ENCODE measurements at regions not wholly inside any gene's neighbourhood (a gene's known extent, or its start where the extent isn't known, plus 50 kb on each side); places are given as distances from the start of the nearest gene placed in this dataset.

DNA sequence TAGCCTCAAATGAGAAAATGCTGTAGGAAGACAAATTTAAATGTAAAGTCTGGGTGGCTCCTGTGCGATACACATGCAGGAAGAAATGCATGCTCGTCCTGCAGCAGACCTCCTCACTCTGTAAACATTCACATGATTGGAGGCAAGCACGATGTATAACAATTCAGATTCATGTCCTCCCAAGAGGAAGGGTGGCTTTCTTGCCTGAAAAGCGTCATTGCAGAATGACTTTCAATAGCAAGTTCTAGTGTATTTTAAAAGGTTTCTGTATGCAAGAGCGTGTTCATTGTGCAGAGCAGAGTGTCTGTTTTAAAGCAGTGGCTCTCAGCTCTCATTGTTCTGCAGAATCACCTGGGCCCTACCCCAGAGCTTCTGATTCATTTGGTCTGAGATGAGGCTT lies 170.3 kb upstream of the CELF2 start:
- H3K79me2 ChIP-seq (ENCODE audit: low read length), result no peaks in the 10 kb centered on the region
- no peaks in the 10 kb centered on the region for H3K9me2 ChIP-seq (replicated peaks; ENCODE audit: insufficient read depth, low read length)
- no peaks in the 10 kb centered on the region for H3K36me3 ChIP-seq (ENCODE audit: insufficient read depth, low read length)
- H3K9me3 ChIP-seq (ENCODE audit: low read length), result no peaks in the 10 kb centered on the region
- no peak overlapping the region for H3K9ac ChIP-seq (ENCODE audit: low read length)
- H3K4me1 ChIP-seq (ENCODE audit: low read length), result no peaks in the 10 kb centered on the region
- no peak for DNase-seq
- no peaks in the 10 kb centered on the region for H4K20me1 ChIP-seq (ENCODE audit: insufficient read depth, low read depth, low read length)
- no peak overlapping the region for H3K4me3 ChIP-seq (ENCODE audit: low read length)
- H3K4me2 ChIP-seq (ENCODE audit: low read depth, low read length, poor library complexity, severe bottlenecking), result no peak overlapping the region
- H3K27me3 ChIP-seq (ENCODE audit: low read length), result peaks cover 2% of the 10 kb centered on the region; the same call in 1 of the 2 replicates
- no peak overlapping the region for H2AFZ ChIP-seq (ENCODE audit: low read length)
- H3K27ac ChIP-seq (ENCODE audit: low read length), result no peak overlapping the region

GRCh38 chr10:10848488-10849111 lies 169.1 kb upstream of the CELF2 start:
- no peaks in the 10 kb centered on the region for H4K20me1 ChIP-seq (ENCODE audit: insufficient read depth, low read depth, low read length)
- H3K4me3 ChIP-seq (ENCODE audit: low read length), result no peak overlapping the region
- H3K9me2 ChIP-seq (replicated peaks; ENCODE audit: insufficient read depth, low read length), result no peaks in the 10 kb centered on the region
- peaks cover 2% of the 10 kb centered on the region; the same call in 1 of the 2 replicates for H3K27me3 ChIP-seq (ENCODE audit: low read length)
- no peaks in the 10 kb centered on the region for H3K36me3 ChIP-seq (ENCODE audit: insufficient read depth, low read length)
- no peaks in the 10 kb centered on the region for H3K4me1 ChIP-seq (ENCODE audit: low read length)
- no peak overlapping the region for H3K27ac ChIP-seq (ENCODE audit: low read length)
- no peaks in the 10 kb centered on the region for H3K9me3 ChIP-seq (ENCODE audit: low read length)
- no peak overlapping the region for H3K9ac ChIP-seq (ENCODE audit: low read length)
- no peak for DNase-seq
- no peak overlapping the region for H2AFZ ChIP-seq (ENCODE audit: low read length)
- H3K4me2 ChIP-seq (ENCODE audit: low read depth, low read length, poor library complexity, severe bottlenecking), result no peak overlapping the region
- H3K79me2 ChIP-seq (ENCODE audit: low read length), result no peaks in the 10 kb centered on the region

DNA sequence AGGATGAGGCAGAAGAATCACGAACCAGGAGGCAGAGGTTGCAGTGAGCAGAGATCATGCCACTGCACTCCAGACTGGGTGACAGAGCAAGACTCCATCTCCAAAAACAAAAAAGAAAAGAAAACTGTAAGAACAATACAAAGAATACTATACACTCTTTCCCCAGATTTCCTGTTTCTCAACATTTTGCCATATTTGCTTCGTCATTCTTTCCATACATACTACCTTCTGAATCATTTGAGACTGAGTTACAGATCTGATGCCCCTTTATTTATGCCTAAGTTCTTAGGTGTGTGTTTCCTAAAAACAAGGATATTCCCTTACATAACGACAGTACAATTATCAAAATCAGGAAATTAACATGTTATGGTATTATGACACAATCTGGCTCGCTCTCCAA lies 168.4 kb upstream of the CELF2 start:
- peaks cover 2% of the 10 kb centered on the region; the same call in 1 of the 2 replicates for H3K27me3 ChIP-seq (ENCODE audit: low read length)
- H2AFZ ChIP-seq (ENCODE audit: low read length), result no peak overlapping the region
- no peaks in the 10 kb centered on the region for H3K4me1 ChIP-seq (ENCODE audit: low read length)
- H3K36me3 ChIP-seq (ENCODE audit: insufficient read depth, low read length), result no peaks in the 10 kb centered on the region
- H3K4me2 ChIP-seq (ENCODE audit: low read depth, low read length, poor library complexity, severe bottlenecking), result no peak overlapping the region
- H4K20me1 ChIP-seq (ENCODE audit: insufficient read depth, low read depth, low read length), result no peaks in the 10 kb centered on the region
- no peaks in the 10 kb centered on the region for H3K9me2 ChIP-seq (replicated peaks; ENCODE audit: insufficient read depth, low read length)
- no peak overlapping the region for H3K9ac ChIP-seq (ENCODE audit: low read length)
- no peak for DNase-seq
- no peak overlapping the region for H3K4me3 ChIP-seq (ENCODE audit: low read length)
- no peaks in the 10 kb centered on the region for H3K79me2 ChIP-seq (ENCODE audit: low read length)
- H3K9me3 ChIP-seq (ENCODE audit: low read length), result no peaks in the 10 kb centered on the region
- H3K27ac ChIP-seq (ENCODE audit: low read length), result no peak overlapping the region

GRCh38 chr10:10850214-10850613 lies 167.5 kb upstream of the CELF2 start:
- no peaks in the 10 kb centered on the region for H3K4me1 ChIP-seq (ENCODE audit: low read length)
- DNase-seq, result no peak
- H4K20me1 ChIP-seq (ENCODE audit: insufficient read depth, low read depth, low read length), result no peaks in the 10 kb centered on the region

DNA sequence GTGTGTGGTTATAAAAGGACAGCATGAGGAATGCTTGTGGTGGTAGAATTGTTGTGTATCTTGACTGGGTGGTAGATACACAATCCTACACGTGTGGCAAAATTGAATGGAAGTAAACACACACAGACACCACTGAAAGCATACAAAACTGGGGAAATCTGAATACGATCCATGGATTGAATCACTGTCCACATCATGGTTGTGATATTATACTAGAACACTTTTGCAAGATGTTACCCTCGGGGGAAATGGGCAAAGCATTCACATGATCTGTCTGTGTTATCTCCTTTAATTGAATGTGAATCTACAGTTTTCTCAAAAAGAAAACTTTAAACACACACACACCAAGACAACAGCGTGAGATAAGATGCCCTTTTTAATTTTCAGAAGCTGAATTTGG lies 165.2 kb upstream of the CELF2 start:
- H3K4me2 ChIP-seq (ENCODE audit: low read depth, low read length, poor library complexity, severe bottlenecking), result no peak overlapping the region
- no peak for DNase-seq
- no peak overlapping the region for H2AFZ ChIP-seq (ENCODE audit: low read length)

More at GRCh38 chr10:10850214-10850613, 167.5 kb upstream of the CELF2 start:
- Histone ChIP-seq H3K36me3 (ENCODE audit: insufficient read depth, low read length) (no peaks in the 10 kb centered on the region), H3K27ac (ENCODE audit: low read length) (no peak overlapping the region), H3K79me2 (ENCODE audit: low read length) (no peaks in the 10 kb centered on the region), H3K9me3 (ENCODE audit: low read length) (no peaks in the 10 kb centered on the region), H3K4me3 (ENCODE audit: low read length) (no peak overlapping the region), H3K9me2 (replicated peaks; ENCODE audit: insufficient read depth, low read length) (no peaks in the 10 kb centered on the region), H3K9ac (ENCODE audit: low read length) (no peak overlapping the region), H3K27me3 (ENCODE audit: low read length) (peaks cover 2% of the 10 kb centered on the region; the same call in 1 of the 2 replicates), H3K4me2 (ENCODE audit: low read depth, low read length, poor library complexity, severe bottlenecking) (no peak overlapping the region), H2AFZ (ENCODE audit: low read length) (no peak overlapping the region)

DNA sequence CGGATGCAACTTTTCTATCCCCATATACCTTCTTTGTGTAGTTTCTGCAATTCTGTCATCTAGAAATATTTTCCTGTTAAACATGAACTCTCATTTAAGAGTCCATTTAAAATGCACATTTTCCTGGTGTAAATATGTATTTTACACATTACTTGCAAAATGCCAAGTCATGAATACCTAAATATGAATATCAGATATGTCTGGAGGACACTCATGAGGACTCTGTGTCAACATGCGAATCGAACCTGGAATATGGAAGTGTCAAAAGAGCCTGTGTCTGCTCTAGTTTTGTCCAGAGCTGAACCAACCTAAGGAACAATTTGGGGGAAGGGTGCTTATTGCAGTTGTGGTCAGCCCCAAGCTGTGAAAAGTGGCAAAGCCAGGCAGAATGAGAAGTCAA lies 163.7 kb upstream of the CELF2 start:
- no peaks in the 10 kb centered on the region for H3K9me3 ChIP-seq (ENCODE audit: low read length)
- no peak for DNase-seq

More for the DNA sequence above, 165.2 kb upstream of the CELF2 start:
- H3K4me1 ChIP-seq (ENCODE audit: low read length), result no peaks in the 10 kb centered on the region
- no peak overlapping the region for H3K4me3 ChIP-seq (ENCODE audit: low read length)
- H4K20me1 ChIP-seq (ENCODE audit: insufficient read depth, low read depth, low read length), result no peaks in the 10 kb centered on the region
- H3K36me3 ChIP-seq (ENCODE audit: insufficient read depth, low read length), result no peaks in the 10 kb centered on the region
- no peaks in the 10 kb centered on the region for H3K9me3 ChIP-seq (ENCODE audit: low read length)
- H3K27ac ChIP-seq (ENCODE audit: low read length), result no peak overlapping the region
- H3K9me2 ChIP-seq (replicated peaks; ENCODE audit: insufficient read depth, low read length), result no peaks in the 10 kb centered on the region
- H3K27me3 ChIP-seq (ENCODE audit: low read length), result no peaks in the 10 kb centered on the region
- H3K9ac ChIP-seq (ENCODE audit: low read length), result no peak overlapping the region
- no peaks in the 10 kb centered on the region for H3K79me2 ChIP-seq (ENCODE audit: low read length)

GRCh38 chr10:10854725-10855124 lies 162.9 kb upstream of the CELF2 start:
- no peaks in the 10 kb centered on the region for H3K27me3 ChIP-seq (ENCODE audit: low read length)
- H3K9me3 ChIP-seq (ENCODE audit: low read length), result no peaks in the 10 kb centered on the region
- H3K4me2 ChIP-seq (ENCODE audit: low read depth, low read length, poor library complexity, severe bottlenecking), result no peak overlapping the region
- no peak overlapping the region for H3K9ac ChIP-seq (ENCODE audit: low read length)
- H3K4me3 ChIP-seq (ENCODE audit: low read length), result no peak overlapping the region
- H3K79me2 ChIP-seq (ENCODE audit: low read length), result no peaks in the 10 kb centered on the region
- no peaks in the 10 kb centered on the region for H4K20me1 ChIP-seq (ENCODE audit: insufficient read depth, low read depth, low read length)
- H2AFZ ChIP-seq (ENCODE audit: low read length), result no peak overlapping the region
- DNase-seq, result no peak
- no peaks in the 10 kb centered on the region for H3K9me2 ChIP-seq (replicated peaks; ENCODE audit: insufficient read depth, low read length)
- no peaks in the 10 kb centered on the region for H3K36me3 ChIP-seq (ENCODE audit: insufficient read depth, low read length)
- no peak overlapping the region for H3K27ac ChIP-seq (ENCODE audit: low read length)
- no peaks in the 10 kb centered on the region for H3K4me1 ChIP-seq (ENCODE audit: low read length)

More for the DNA sequence above, 163.7 kb upstream of the CELF2 start:
- H3K4me3 ChIP-seq (ENCODE audit: low read length), result no peak overlapping the region
- no peaks in the 10 kb centered on the region for H3K36me3 ChIP-seq (ENCODE audit: insufficient read depth, low read length)
- no peaks in the 10 kb centered on the region for H3K9me2 ChIP-seq (replicated peaks; ENCODE audit: insufficient read depth, low read length)
- H2AFZ ChIP-seq (ENCODE audit: low read length), result no peak overlapping the region
- H3K4me1 ChIP-seq (ENCODE audit: low read length), result no peaks in the 10 kb centered on the region
- no peaks in the 10 kb centered on the region for H4K20me1 ChIP-seq (ENCODE audit: insufficient read depth, low read depth, low read length)
- no peaks in the 10 kb centered on the region for H3K79me2 ChIP-seq (ENCODE audit: low read length)
- H3K27ac ChIP-seq (ENCODE audit: low read length), result no peak overlapping the region
- no peak overlapping the region for H3K9ac ChIP-seq (ENCODE audit: low read length)
- no peak overlapping the region for H3K4me2 ChIP-seq (ENCODE audit: low read depth, low read length, poor library complexity, severe bottlenecking)
- no peaks in the 10 kb centered on the region for H3K27me3 ChIP-seq (ENCODE audit: low read length)

- H3K9me2 ChIP-seq (replicated peaks; ENCODE audit: insufficient read depth, low read length), result no peaks in the 10 kb centered on the region
- no peaks in the 10 kb centered on the region for H3K4me1 ChIP-seq (ENCODE audit: low read length)
- no peaks in the 10 kb centered on the region for H3K79me2 ChIP-seq (ENCODE audit: low read length)
- no peaks in the 10 kb centered on the region for H3K27me3 ChIP-seq (ENCODE audit: low read length)
- DNase-seq, result no peak
- no peaks in the 10 kb centered on the region for H3K36me3 ChIP-seq (ENCODE audit: insufficient read depth, low read length)
- H3K4me3 ChIP-seq (ENCODE audit: low read length), result no peak overlapping the region
- no peak overlapping the region for H2AFZ ChIP-seq (ENCODE audit: low read length)
- H3K9me3 ChIP-seq (ENCODE audit: low read length), result peaks cover under 1% of the 10 kb centered on the region; the same call in 1 of the 2 replicates
- H3K9ac ChIP-seq (ENCODE audit: low read length), result no peak overlapping the region
- H4K20me1 ChIP-seq (ENCODE audit: insufficient read depth, low read depth, low read length), result no peaks in the 10 kb centered on the region
- no peak overlapping the region for H3K4me2 ChIP-seq (ENCODE audit: low read depth, low read length, poor library complexity, severe bottlenecking)
- H3K27ac ChIP-seq (ENCODE audit: low read length), result no peak overlapping the region
These were observed 162.5 kb upstream of the CELF2 start for GRCh38 chr10:10855151-10855581.

All from Karpas-422 (cell line).